Lower leg skin (tissue), 3 donors: ENCODE measurements at regions not wholly inside any gene's neighbourhood (a gene's known extent, or its start where the extent isn't known, plus 50 kb on each side); places are given as distances from the start of the nearest gene placed in this dataset.

Source experiments
- POLR2A ChIP-seq, 2 donors: fragments of 450-650 bp; IDR thresholded peaks; one replicate each; pipeline ENCODE4 v1.6.1; 2016 to 2017; ENCODE audit warnings: antibody characterized with exemption in 2 of 2, mild to moderate bottlenecking in 1 of 2, moderate library complexity in 1 of 2
- TF ChIP-seq, protein P1 (sequence below), 3 donors: fragments of 450-650 bp; IDR thresholded peaks; one replicate each; pipeline ENCODE4 v1.5.1; 2016; ENCODE audit warnings: antibody characterized with exemption in 3 of 3, mild to moderate bottlenecking in 3 of 3, moderate library complexity in 2 of 3

DNA sequence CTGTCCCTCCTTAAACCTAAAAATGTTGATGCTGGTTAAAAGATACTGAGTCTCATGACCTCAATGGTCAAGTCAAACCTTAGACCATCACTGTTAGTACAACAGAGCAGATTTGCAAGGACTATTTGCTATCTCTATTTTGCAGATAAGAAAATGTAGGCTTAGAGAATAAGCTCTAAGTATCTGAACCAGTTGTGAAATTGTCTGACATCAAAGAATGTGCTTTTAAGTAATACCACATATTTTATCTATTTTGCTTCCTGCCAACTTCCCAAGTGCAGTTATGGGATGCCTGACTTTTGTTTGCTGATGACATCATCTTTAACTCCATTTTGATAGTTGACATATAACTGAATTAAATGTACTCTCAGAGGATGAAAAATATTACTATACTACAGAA is 83.6 kb upstream of the TMEM106B start:
- TF ChIP-seq, protein P1, sequence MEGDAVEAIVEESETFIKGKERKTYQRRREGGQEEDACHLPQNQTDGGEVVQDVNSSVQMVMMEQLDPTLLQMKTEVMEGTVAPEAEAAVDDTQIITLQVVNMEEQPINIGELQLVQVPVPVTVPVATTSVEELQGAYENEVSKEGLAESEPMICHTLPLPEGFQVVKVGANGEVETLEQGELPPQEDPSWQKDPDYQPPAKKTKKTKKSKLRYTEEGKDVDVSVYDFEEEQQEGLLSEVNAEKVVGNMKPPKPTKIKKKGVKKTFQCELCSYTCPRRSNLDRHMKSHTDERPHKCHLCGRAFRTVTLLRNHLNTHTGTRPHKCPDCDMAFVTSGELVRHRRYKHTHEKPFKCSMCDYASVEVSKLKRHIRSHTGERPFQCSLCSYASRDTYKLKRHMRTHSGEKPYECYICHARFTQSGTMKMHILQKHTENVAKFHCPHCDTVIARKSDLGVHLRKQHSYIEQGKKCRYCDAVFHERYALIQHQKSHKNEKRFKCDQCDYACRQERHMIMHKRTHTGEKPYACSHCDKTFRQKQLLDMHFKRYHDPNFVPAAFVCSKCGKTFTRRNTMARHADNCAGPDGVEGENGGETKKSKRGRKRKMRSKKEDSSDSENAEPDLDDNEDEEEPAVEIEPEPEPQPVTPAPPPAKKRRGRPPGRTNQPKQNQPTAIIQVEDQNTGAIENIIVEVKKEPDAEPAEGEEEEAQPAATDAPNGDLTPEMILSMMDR (IDR thresholded peaks at IDR 0.05) = no peak
- no peak for TF ChIP-seq POLR2A (IDR thresholded peaks at IDR 0.05)
